Endothelial cell of umbilical vein (primary cell): ENCODE measurements at regions not wholly inside any gene's neighbourhood (a gene's known extent, or its start where the extent isn't known, plus 50 kb on each side); places are given as distances from the start of the nearest gene placed in this dataset.

Experiments
- BruUV-seq: library from RNA; stranded (reverse); fragments of 400-500 nt; replicated peaks from 2 replicates; lab custom pipeline; 2021; lab: Mats Ljungman, UMichigan
- CTCF ChIA-PET: fragments of 300-600, 350-600 bp; sonication (Branson Sonifier 250); formaldehyde crosslinking; loops from one replicate; lab custom pipeline; 2021; ENCODE audit warnings: antibody characterized with exemption, inconsistent platforms; lab: Charles Lee
- POLR2A ChIA-PET: fragments of 300-600, 350-600 bp; sonication (Branson Sonifier 250); formaldehyde crosslinking; loops from one replicate; lab custom pipeline; 2021; ENCODE audit warnings: antibody characterized with exemption, inconsistent platforms; lab: Charles Lee
- DNase-seq: peaks from one replicate; pipeline ENCODE4 v3.0.0-alpha.2; 2011; ENCODE audit warnings: low read depth, low spot score
- FAIRE-seq: peaks from 2 replicates; lab custom pipeline; 2011; peaks lifted over from hg19 to GRCh38; lab: Jason Lieb, UNC
- H2AFZ ChIP-seq: 2 replicates; pipeline ENCODE4 v1.6.0; 2012; ENCODE audit warnings: low read depth, low read length, control low read depth, inconsistent platforms
- H3K27ac ChIP-seq: 2 replicates; pipeline ENCODE4 v1.5.1; 2011; ENCODE audit warnings: low read depth, mild to moderate bottlenecking, control low read depth, low read length, moderate library complexity; ENCODE audit not compliant: insufficient read depth
- H3K27me3 ChIP-seq, 2 experiments: 2 replicates each; pipeline versions ENCODE4 v1.6.0 to v1.6.1; 2011; ENCODE audit warnings: low read length in 2 of 2, mixed read lengths in 1 of 2; ENCODE audit not compliant: control insufficient read depth in 2 of 2, insufficient read depth in 2 of 2
- H3K36me3 ChIP-seq, 2 experiments: 2 replicates in 1 of 2; 3 replicates in 1 of 2; pipeline ENCODE4 v1.5.1; 2011; ENCODE audit warnings: low read length in 2 of 2, mild to moderate bottlenecking in 1 of 2, moderate library complexity in 1 of 2; ENCODE audit not compliant: control insufficient read depth in 2 of 2, insufficient read depth in 2 of 2; ENCODE audit errors: extremely low read depth in 1 of 2
- H3K4me1 ChIP-seq: 3 replicates; pipeline ENCODE4 v1.5.1; 2011; ENCODE audit warnings: mild to moderate bottlenecking, low read length; ENCODE audit not compliant: control insufficient read depth, insufficient read depth; ENCODE audit errors: extremely low read depth
- H3K4me2 ChIP-seq: 2 replicates; pipeline ENCODE4 v1.6.1; 2011; ENCODE audit warnings: low read length, control low read depth, mixed read lengths; ENCODE audit not compliant: insufficient read depth
- H3K4me3 ChIP-seq, 3 experiments: fragments of 200-600 bp in 1 of 3; sonication (generic), shearing (Covaris generic) in 1 of 3; replicated peaks in 1 of 3; 2 replicates each; pipeline ENCODE4 v1.5.1; 2011 to 2016; ENCODE audit warnings: control low read depth in 3 of 3, low read length in 3 of 3, mild to moderate bottlenecking in 2 of 3, inconsistent platforms in 1 of 3, low read depth in 1 of 3, moderate library complexity in 1 of 3; ENCODE audit not compliant: insufficient read depth in 1 of 3
- H3K79me2 ChIP-seq: 2 replicates; pipeline ENCODE4 v1.6.0; 2012; ENCODE audit warnings: low read length, inconsistent platforms; ENCODE audit not compliant: control insufficient read depth, insufficient read depth
- H3K9ac ChIP-seq: replicated peaks from 2 replicates; pipeline ENCODE3; 2011; ENCODE audit warnings: low read length, control low read depth; ENCODE audit not compliant: insufficient read depth; ENCODE audit errors: extremely low read depth
- H3K9me1 ChIP-seq: replicated peaks from 3 replicates; pipeline ENCODE4 v1.6.0; 2011; ENCODE audit warnings: mild to moderate bottlenecking, low read length; ENCODE audit not compliant: control insufficient read depth, insufficient read depth; ENCODE audit errors: extremely low read depth
- H3K9me3 ChIP-seq: replicated peaks from 2 replicates; pipeline ENCODE4 v1.5.1; 2012; ENCODE audit warnings: low read length, inconsistent platforms; ENCODE audit not compliant: control insufficient read depth, insufficient read depth
- H4K20me1 ChIP-seq: replicated peaks from 2 replicates; pipeline ENCODE3; 2011; ENCODE audit warnings: mild to moderate bottlenecking, low read length; ENCODE audit not compliant: control insufficient read depth, insufficient read depth; ENCODE audit errors: extremely low read depth
- EZH2 ChIP-seq: IDR thresholded peaks from 2 replicates; pipeline ENCODE4 v1.6.1; 2012; ENCODE audit warnings: borderline replicate concordance, low read depth, mild to moderate bottlenecking, moderate library complexity, low read length, inconsistent platforms; ENCODE audit not compliant: severe bottlenecking
- GATA2 ChIP-seq: IDR thresholded peaks from 2 replicates; pipeline ENCODE4 v1.7.0; 2011; ENCODE audit warnings: low read depth, mild to moderate bottlenecking, moderate library complexity, mixed read lengths, low read length; ENCODE audit not compliant: insufficient read length, insufficient read depth
- MAX ChIP-seq: IDR thresholded peaks from 2 replicates; pipeline ENCODE4 v1.6.1; 2011; ENCODE audit not compliant: insufficient read depth, insufficient read length
- MYC ChIP-seq: IDR thresholded peaks from one replicate; pipeline ENCODE4 v1.6.1; 2011; ENCODE audit warnings: mild to moderate bottlenecking, low read depth, low read length
- POLR2A ChIP-seq: IDR thresholded peaks from 2 replicates; pipeline ENCODE4 v1.6.1; 2012; ENCODE audit warnings: low read depth, mild to moderate bottlenecking, control low read depth, low read length
- dilution Hi-C: fragments of 300-500 bp; cut with MboI; formaldehyde crosslinking; loops from one replicate; pipeline ENCODE4 v1.15.0; 2019; ENCODE audit warnings: low sequenced_read_pairs; ENCODE audit not compliant: extremely low pct_ligation_motif_present
- intact Hi-C: fragments of 100-400 bp; cut with micrococcal nuclease; formaldehyde crosslinking; loops from one replicate; pipeline ENCODE4 v1.10.0; 2022

GRCh38 chr2:161096336-161096735, 63.9 kb upstream of the TANK start:
- BruUV-seq, result no TSS peak
- Histone ChIP-seq H3K9me1 (no peaks in the 10 kb centered on the region), H3K36me3 (no peaks in the 10 kb centered on the region), H3K9ac (peak overlapping the region; percentile 3), H4K20me1 (no peaks in the 10 kb centered on the region), H3K4me3 (no peak overlapping the region), H3K4me1 (peaks cover 12% of the 10 kb centered on the region), H3K79me2 (no peaks in the 10 kb centered on the region), H3K27me3 (no peaks in the 10 kb centered on the region), H3K27ac (no peak overlapping the region), H3K9me3 (no peaks in the 10 kb centered on the region), H3K4me2 (no peak overlapping the region), H2AFZ (no peak overlapping the region)
- no peak for FAIRE-seq
- dilution Hi-C loops (no loop called here), intact Hi-C loops (no loop called here)
- DNase-seq, result peak; percentile 71
- TF ChIP-seq MYC, result no peak
- ChIA-PET CTCF (interaction anchor here (1.0 to 2.3 kb wide), 4 partner anchors 9 to 33 kb away, joined by 3 to 10 read pairs (median 4); no protein-coding TSS in a partner anchor), POLR2A (no interaction called here)

GRCh38 chr2:161097157-161097556, 63.1 kb upstream of the TANK start:
- no TSS peak for BruUV-seq
- no peak overlapping the region for H3K27ac ChIP-seq
- no peak for FAIRE-seq
- no peak overlapping the region for H3K4me3 ChIP-seq
- ChIA-PET CTCF (interaction anchor here (1.0 to 2.3 kb wide), 4 partner anchors 10 to 33 kb away, joined by 3 to 10 read pairs (median 4); no protein-coding TSS in a partner anchor), POLR2A (interaction anchor here (0.6 to 0.7 kb wide), 2 partner anchors 16 to 141 kb away, joined by 3 to 5 read pairs; no protein-coding TSS in a partner anchor)
- no peaks in the 10 kb centered on the region for H3K36me3 ChIP-seq
- H3K79me2 ChIP-seq, result no peaks in the 10 kb centered on the region
- no peaks in the 10 kb centered on the region for H3K9me3 ChIP-seq
- no peak overlapping the region for H3K4me2 ChIP-seq
- dilution Hi-C loops, result no loop called here
- no peak for TF ChIP-seq EZH2
- no peak for TF ChIP-seq POLR2A
- no peak for TF ChIP-seq MYC
- TF ChIP-seq MAX, result no peak
- no peak for TF ChIP-seq GATA2
- intact Hi-C loops, result no loop called here
- DNase-seq, result no peak
- no peak overlapping the region for H2AFZ ChIP-seq
- no peaks in the 10 kb centered on the region for H3K9me1 ChIP-seq
- no peaks in the 10 kb centered on the region for H3K27me3 ChIP-seq
- H4K20me1 ChIP-seq, result no peaks in the 10 kb centered on the region
- peaks cover 12% of the 10 kb centered on the region for H3K4me1 ChIP-seq
- no peak overlapping the region for H3K9ac ChIP-seq
